ENCODE measurements at regions not wholly inside any gene's neighbourhood (a gene's known extent, or its start where the extent isn't known, plus 50 kb on each side); places are given as distances from the start of the nearest gene placed in this dataset.

DNA sequence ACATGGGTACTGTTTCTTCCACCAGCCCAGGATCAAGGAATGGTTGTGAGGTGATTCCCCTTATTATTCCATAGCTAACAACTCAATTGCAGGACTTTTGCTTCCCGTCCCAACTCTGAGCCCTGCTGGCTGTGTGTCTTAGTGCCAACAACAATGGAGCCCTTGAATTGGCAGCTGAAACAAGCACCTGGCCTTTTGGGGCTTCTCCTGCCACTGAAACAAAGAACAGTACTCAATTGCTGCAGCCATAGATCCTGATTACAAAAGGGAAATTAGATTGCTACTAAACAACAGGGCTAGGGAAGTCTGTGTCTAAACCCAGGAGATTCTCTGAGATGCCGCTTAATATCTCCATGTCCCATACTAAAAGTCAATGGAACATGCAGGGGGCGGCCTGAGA is 61.3 kb upstream of the CARMIL1 start:
- TF ChIP-seq TAF1 (IDR thresholded peaks at IDR 0.05; ENCODE audit: low read depth) (no peak), ZBTB7A (IDR thresholded peaks at IDR 0.05; ENCODE audit: low read depth) (no peak), TCF12 (IDR thresholded peaks at IDR 0.05; ENCODE audit: low read depth) (no peak), NFIC (IDR thresholded peaks at IDR 0.05) (no peak)

DNA sequence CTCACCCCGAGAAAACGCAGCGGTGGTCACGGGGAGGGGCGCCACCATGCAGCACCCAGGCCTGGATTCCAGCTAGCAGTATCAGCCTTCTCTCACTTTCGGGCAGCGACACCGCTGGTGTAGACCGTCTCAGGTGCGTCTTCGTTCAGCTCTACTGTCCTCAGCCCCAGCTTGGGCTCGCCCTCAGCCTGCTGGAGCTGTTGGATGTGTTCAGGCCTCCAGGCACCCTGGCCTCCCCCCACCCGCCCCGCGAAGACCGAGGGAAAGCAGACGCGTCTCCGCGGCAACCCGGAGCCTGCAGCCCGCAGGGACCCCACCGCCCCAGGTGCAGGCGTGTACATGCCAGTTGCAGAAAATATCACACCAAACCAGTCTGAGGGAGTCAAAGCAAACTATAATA is 60.8 kb upstream of the CARMIL1 start:
- no peak for TF ChIP-seq TAF1 (IDR thresholded peaks at IDR 0.05; ENCODE audit: low read depth)
- no peak for TF ChIP-seq USF1 (IDR thresholded peaks at IDR 0.05)
- no peak for TF ChIP-seq TCF12 (IDR thresholded peaks at IDR 0.05; ENCODE audit: low read depth)
- TF ChIP-seq RAD21 (IDR thresholded peaks at IDR 0.05; ENCODE audit: low read depth) = no peak
- no peak for TF ChIP-seq YY1 (IDR thresholded peaks at IDR 0.05; ENCODE audit: low read depth)
- TF ChIP-seq, protein P1, sequence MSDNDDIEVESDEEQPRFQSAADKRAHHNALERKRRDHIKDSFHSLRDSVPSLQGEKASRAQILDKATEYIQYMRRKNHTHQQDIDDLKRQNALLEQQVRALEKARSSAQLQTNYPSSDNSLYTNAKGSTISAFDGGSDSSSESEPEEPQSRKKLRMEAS (IDR thresholded peaks at IDR 0.05) = no peak
- no peak for TF ChIP-seq ZBTB7A (IDR thresholded peaks at IDR 0.05; ENCODE audit: low read depth)
- TF ChIP-seq NFIC (IDR thresholded peaks at IDR 0.05) = no peak
- TF ChIP-seq REST (IDR thresholded peaks at IDR 0.05; ENCODE audit: low read depth) = no peak
- TF ChIP-seq CREB1 (IDR thresholded peaks at IDR 0.05; ENCODE audit: low read depth) = no peak
- no peak for TF ChIP-seq EGR1 (IDR thresholded peaks at IDR 0.05)
- no peak for TF ChIP-seq TEAD4 (IDR thresholded peaks at IDR 0.05)
- no peak for TF ChIP-seq EP300 (IDR thresholded peaks at IDR 0.05; ENCODE audit: borderline replicate concordance)
- TF ChIP-seq CEBPB (IDR thresholded peaks at IDR 0.05) = no peak
- TF ChIP-seq FOXM1 (IDR thresholded peaks at IDR 0.05; ENCODE audit: borderline replicate concordance, low read depth) = no peak

GRCh38 chr6:25219216-25219916 is 59.8 kb upstream of the CARMIL1 start:
- TF ChIP-seq TCF12 (IDR thresholded peaks at IDR 0.05; ENCODE audit: low read depth) = no peak

DNA sequence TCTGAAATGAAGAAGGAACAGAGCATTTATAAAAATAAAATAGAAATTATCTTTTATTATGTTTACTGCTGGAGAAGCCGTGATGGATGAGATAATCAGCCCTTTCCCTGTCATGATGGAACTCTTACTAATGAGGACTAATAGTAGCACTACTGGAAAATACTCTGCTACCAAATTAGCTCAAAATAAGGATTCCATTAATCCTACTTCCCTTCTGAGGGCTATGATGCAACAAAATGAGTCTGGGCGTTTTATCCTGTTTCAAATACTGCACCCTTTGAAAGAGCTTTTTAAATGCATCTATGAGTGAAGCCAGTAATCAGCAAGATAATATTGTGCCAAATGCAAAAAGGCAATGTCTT is 59.3 kb upstream of the CARMIL1 start:
- TF ChIP-seq RAD21 (IDR thresholded peaks at IDR 0.05; ENCODE audit: low read depth) (no peak), CREB1 (IDR thresholded peaks at IDR 0.05; ENCODE audit: low read depth) (no peak), YY1 (IDR thresholded peaks at IDR 0.05; ENCODE audit: low read depth) (no peak), REST (IDR thresholded peaks at IDR 0.05; ENCODE audit: low read depth) (no peak), FOXM1 (IDR thresholded peaks at IDR 0.05; ENCODE audit: borderline replicate concordance, low read depth) (no peak), ZBTB7A (IDR thresholded peaks at IDR 0.05; ENCODE audit: low read depth) (no peak), CEBPB (IDR thresholded peaks at IDR 0.05) (no peak), EP300 (IDR thresholded peaks at IDR 0.05; ENCODE audit: borderline replicate concordance) (no peak), EGR1 (IDR thresholded peaks at IDR 0.05) (no peak), TEAD4 (IDR thresholded peaks at IDR 0.05) (no peak), TAF1 (IDR thresholded peaks at IDR 0.05; ENCODE audit: low read depth) (no peak), NFIC (IDR thresholded peaks at IDR 0.05) (no peak), TCF12 (IDR thresholded peaks at IDR 0.05; ENCODE audit: low read depth) (no peak), USF1 (IDR thresholded peaks at IDR 0.05) (no peak)
- TF ChIP-seq, protein P1 (IDR thresholded peaks at IDR 0.05) = no peak

DNA sequence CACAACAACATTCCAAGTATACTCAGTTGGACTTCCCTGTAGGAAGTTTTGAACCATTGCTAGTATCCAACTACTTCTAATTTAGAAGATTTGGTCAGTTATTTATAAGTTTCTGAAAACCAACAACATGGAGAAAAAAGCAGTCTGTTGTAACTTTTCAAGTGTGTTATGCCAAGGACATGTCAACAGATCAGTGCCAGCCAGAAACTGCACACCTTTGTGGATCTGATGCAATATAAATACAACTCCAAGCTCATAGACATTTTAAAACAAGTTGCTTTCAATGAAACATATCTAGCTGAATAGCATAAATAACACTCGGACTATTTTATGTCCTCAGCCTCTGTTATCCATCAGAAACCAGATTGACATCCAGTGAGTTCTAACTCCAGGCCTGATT is 58.3 kb upstream of the CARMIL1 start:
- TF ChIP-seq TAF1 (IDR thresholded peaks at IDR 0.05; ENCODE audit: low read depth) = no peak
- no peak for TF ChIP-seq EGR1 (IDR thresholded peaks at IDR 0.05)
- TF ChIP-seq YY1 (IDR thresholded peaks at IDR 0.05; ENCODE audit: low read depth) = no peak
- no peak for TF ChIP-seq REST (IDR thresholded peaks at IDR 0.05; ENCODE audit: low read depth)
- no peak for TF ChIP-seq NFIC (IDR thresholded peaks at IDR 0.05)
- TF ChIP-seq, protein P1 (IDR thresholded peaks at IDR 0.05) = no peak
- TF ChIP-seq RAD21 (IDR thresholded peaks at IDR 0.05; ENCODE audit: low read depth) = no peak
- TF ChIP-seq CREB1 (IDR thresholded peaks at IDR 0.05; ENCODE audit: low read depth) = no peak
